CD4-positive, alpha-beta T cell treated with Interleukin-15 for 1 hour (primary cell): ENCODE measurements at regions not wholly inside any gene's neighbourhood (a gene's known extent, or its start where the extent isn't known, plus 50 kb on each side); places are given as distances from the start of the nearest gene placed in this dataset.

Experiments
- DNase-seq: peaks from one replicate; pipeline ENCODE4 v3.0.0-alpha.2; 2020

GRCh38 chr1:9419369-9420041, 119.8 kb upstream of the SLC25A33 start:
- DNase-seq = no peak

DNA sequence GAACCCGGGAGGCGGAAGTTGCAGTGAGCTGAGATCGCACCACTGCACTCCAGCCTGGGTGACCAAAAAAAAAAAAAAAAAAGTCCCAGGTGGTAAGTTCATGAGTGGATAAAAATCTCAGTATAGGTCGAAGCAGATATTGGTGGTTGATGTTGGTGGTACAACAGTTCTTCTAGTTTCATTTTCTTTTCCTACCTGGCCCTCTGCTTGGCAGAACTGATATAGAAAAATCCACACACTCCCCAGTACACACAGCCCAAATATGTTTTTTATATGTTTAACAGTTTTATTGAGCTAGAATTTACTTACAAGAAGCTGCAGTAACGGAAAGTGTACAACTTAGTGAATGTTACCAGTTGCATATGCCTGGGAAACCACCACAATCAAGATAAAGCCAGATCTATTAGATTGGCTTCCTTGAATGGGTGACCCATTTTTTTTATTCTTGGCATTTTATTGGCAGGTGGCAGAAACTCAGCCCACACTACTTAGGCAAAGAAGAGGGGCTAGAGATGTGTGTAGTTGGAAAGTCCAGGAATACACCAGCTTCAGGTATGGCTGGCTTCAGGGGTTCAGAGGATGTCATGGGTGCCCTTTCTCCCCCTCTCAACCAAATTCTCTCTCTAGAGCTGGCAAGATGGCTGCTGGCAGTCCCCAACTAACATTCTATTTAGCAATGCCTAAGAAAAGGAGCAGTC, 118.3 kb upstream of the SLC25A33 start:
- no peak for DNase-seq

DNA sequence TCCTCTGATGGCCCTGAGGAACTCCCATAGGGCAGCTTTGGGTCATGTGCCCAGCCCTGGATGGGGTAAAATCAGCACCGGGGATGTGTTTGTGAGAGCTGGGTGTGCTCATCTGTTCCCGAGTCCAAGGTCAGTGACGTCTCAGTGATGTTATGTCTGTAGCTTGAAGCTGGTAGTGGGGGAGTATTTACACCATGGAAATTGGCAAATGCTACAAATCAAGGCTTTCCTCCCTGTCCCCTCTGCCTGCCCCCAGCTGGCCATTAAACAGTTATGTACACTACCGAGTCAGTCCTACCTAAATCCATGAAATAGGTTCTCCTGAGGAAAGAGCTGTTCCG, 117.8 kb upstream of the SLC25A33 start:
- no peak for DNase-seq

DNA sequence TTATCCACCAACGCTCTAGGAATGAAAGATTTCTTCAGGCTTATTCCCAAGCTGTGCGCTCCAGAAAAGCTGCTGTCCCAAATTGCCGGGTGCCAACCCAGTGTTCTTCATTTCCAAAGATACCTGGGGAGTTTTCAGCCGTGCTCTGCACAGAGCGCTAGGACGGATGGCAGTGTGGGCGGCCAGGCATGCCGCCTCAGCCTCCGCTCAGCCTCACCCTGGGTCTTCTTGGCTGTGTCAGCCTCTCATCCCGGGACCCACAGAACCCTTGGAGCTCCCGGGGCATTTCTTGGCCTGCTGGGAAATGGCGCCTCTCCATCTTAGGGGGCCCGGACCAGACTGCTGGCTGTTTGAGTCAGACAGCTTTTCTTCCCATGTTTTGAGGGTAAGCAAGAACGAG, 116.9 kb upstream of the SLC25A33 start:
- no peak for DNase-seq

GRCh38 chr1:9422911-9423505, 116.3 kb upstream of the SLC25A33 start:
- no peak for DNase-seq

GRCh38 chr1:9424261-9424660, 115.0 kb upstream of the SLC25A33 start:
- no peak for DNase-seq

- DNase-seq = peak; percentile 22
Observed at GRCh38 chr1:9425859-9426258, 113.4 kb upstream of the SLC25A33 start.

- peak; percentile 91 for DNase-seq
Observed at GRCh38 chr1:9426291-9426711, 113.0 kb upstream of the SLC25A33 start.

DNA sequence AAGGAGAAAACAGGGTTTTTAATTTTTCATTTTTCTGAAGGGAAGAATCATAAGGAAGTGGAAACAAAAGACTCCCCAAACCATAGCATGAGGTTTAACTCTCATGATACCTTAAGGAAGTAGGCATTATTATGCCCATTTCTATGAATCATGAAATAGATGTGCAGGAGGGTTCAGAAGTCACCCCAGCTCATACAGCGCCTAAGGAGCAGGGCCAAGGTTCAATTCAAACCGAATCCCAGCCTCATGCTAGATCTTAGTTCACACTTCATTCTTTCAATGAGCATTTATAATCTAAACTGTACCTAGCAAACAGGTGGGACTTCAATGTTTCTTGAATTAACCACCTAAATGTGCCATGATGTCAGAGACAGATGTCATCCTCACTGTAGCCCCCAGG, 111.9 kb upstream of the SLC25A33 start:
- no peak for DNase-seq

DNA sequence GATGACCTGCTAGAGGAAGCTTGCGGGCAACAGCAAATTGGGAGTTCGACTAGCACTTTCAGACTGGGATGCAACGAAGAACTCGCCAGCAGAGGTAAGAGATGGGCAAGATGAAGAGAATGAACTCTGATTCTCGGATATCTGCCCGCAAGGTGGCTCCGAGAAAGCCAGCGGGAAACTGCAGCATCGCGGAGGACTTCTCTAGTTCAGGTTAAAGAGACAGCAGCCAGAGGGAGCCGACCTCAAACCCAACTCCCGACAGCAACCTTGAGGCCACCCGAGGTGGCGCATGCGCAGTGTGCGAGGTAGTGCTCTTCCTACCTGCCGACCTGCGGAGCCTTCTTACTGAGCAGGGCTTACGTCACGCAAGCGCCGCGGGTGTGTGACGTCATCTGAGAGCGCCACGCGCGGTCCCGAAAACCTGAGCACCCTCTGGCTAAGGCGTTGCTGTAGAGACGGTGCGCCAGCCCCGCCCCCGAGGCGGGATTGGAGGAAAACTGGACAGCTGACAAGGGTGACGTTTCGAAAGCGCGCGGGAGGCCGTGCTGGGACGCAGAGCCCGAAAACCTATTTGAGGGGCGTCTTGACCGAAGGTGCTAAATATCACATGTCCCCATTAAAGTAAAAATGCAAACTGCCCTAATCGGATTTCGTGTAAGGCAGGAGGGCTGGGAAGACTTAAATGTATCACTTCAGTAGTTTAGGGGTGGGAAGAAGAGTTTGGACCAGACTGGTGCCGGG, 110.5 kb upstream of the SLC25A33 start:
- DNase-seq = peak; percentile 100

DNA sequence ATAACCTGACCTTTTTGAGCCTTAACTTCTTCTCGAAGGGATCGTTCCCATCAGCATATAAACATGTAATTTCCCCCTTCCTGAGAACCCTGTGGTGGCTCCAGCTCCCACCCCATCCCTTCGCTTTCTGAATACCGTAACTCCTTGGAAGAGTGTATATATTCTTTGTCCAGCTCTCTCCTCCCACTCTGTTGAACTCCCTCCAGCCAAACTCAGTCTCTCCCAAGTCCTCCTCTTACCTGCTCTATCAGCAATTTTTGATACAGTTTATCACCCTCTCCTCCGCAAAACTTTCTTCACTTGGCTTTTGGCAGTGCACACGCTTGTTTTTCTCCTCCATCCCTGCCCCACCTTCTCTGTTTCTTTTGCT, 109.9 kb upstream of the SLC25A33 start:
- no peak for DNase-seq

GRCh38 chr1:9434247-9435152, 104.8 kb upstream of the SLC25A33 start:
- DNase-seq = no peak

GRCh38 chr1:9435153-9435636, 104.1 kb upstream of the SLC25A33 start:
- DNase-seq = no peak

DNA sequence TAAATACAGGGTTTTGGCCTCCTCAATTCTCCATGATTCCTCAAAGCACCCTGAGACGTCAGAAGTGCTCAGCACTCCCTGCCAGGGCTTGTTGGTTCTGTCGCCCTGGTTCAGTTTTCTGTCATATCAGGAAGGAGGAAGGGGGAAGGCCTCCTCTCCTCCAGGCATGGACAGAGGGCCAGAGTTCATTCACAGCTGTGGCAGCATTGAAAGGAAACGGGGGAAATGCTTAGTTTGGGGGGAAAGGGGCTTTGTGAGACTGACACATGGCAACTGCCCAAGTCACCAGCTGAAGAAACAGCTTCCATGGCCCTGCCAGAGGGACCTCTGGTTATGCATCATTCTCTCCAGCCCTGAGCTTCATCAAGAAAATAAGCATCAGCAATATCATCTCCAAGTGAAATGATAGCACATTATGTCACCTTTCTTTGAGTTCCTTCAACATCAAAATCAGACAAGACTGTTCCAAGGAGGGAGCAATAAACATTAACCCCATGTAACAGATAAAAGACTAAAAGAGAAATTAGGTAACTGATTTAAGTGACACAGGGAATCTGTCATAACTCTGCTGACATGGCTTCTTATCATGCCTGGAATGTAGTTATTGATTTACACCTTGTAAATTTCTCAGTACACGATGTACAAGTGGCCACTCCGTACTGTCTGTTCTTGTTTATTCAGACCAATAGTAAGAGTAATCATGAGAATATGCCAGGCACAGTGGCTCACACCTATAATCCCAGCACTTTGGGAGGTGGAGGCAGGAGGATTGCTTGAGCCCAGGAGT, 103.2 kb upstream of the SLC25A33 start:
- DNase-seq = no peak

- DNase-seq = no peak
Observed at GRCh38 chr1:9437961-9438430, 101.3 kb upstream of the SLC25A33 start.

GRCh38 chr1:9438431-9439073, 100.7 kb upstream of the SLC25A33 start:
- DNase-seq = no peak

DNA sequence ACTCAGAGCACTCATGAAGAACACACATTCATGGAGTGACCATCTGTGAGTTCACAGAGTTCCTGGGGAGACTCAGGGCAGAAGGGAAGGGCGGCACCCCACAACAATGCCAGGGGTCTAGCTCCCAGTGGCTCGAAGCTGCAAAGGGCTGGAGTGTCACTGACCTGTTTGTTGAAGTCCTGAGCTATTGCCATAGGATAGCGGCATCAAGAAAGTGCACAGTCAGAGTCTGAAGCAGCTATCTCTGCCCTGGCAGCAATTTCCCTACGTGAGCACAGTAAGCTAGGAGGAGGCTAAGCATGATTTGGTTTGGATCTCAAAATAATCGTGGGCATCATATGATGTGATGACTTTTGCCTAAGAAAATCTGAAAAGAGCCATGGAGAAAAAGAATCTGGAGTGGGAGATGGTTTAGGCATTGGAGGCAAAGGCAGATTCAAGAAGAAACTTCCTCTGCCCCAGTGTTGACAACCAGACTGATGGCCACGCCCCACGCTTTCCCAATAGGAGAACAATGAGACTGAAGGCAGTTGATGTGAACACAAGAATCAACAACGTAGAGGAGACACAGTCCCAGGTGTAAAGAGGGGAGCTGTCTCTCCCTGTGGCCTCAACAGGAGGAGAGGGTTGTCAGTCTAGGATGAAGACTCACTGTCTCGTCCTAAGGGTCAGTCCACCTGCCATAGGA, 100.0 kb upstream of the SLC25A33 start:
- no peak for DNase-seq

- DNase-seq = no peak
Observed at GRCh38 chr1:9440261-9440660, 99.0 kb upstream of the SLC25A33 start.

DNA sequence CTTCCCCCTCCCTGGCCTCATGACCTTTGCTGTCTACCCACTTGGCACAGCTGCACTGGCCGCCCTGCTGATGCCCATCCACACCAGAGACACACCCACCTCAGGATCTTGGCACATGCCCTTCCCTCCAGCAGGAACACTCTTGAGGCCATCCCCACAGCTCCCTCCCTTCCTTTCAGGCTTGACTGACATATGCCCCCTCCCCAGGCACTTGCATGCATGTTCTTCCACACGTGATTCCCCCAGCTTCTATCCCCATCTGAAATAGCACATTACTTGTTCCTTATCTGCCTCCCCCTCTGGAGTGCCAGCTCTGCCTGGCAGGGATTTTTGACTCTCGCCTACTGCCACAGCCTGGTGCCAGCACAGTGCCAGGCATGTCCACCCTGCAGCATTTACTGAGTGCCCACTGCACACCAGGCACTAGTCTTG, 98.5 kb upstream of the SLC25A33 start:
- DNase-seq = no peak

DNA sequence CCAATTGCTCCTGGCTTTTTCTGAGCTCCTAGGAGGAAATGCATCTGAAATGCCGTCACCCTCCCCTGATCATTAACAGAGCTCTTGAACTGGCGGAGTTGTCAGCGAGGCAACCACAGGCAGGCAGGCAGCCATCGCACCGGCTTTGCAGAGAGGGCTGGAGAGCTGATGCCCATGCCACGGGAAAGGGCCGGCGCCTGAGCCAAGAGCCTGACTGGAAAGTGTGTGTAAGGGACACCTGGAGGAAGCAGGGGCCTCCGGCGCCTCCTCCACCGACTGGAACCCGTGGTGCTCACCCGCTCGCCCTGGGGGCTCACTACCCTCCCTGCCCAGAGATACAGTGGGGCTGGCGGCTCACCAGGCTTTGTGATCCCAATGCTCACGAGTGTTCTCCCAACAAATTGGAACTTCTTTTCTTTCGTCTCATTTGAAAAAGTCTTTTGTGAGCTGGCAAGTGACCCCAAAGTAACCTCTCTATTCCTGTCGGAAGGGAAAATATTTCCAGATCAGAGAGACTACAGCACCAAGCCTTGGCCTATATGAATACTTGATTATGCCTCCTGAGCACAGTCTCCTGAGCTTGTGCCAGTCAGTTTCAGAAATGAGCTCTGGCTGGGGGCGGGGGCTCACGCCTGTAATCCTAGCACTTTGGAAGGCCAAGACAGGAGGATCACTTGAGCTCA, 97.7 kb upstream of the SLC25A33 start:
- DNase-seq = no peak
